ENCODE measurements at regions not wholly inside any gene's neighbourhood (a gene's known extent, or its start where the extent isn't known, plus 50 kb on each side); places are given as distances from the start of the nearest gene placed in this dataset.

DNA sequence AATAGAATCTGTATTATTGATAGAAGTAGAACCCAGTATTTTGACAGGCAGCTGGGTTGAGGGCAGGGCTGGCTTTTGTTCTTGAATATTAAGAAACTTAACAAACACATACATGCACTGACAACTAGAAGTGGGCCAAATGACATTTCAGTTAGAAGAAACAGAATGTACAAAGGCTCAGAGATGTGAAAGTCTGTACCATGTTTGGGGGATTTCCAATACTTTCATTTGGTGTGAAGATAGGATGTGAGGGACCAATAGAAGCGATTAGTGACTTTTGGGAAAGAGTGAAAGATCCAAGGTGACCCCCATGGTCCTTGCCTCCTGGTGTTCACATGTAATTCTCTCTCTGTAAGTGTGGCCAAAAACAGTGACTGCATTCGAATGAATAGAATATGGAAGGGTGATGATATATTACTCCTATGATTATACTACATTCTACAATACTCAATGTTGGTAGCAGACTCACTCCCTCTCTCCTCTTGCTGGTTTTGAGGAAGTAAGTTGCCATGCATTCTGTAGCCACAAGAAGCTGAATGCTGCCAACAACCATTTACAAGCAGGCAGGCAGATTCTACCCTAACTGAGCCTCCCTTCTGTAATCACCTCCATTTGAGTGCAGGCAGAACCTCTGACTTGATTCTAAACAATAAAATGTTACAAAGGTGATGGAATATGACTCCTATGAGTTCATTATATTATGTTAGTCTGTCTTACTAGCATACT, 151.4 kb downstream of the TMEM168 start:
- TF ChIP-seq CTCF (IDR thresholded peaks at IDR 0.05): no peak

DNA sequence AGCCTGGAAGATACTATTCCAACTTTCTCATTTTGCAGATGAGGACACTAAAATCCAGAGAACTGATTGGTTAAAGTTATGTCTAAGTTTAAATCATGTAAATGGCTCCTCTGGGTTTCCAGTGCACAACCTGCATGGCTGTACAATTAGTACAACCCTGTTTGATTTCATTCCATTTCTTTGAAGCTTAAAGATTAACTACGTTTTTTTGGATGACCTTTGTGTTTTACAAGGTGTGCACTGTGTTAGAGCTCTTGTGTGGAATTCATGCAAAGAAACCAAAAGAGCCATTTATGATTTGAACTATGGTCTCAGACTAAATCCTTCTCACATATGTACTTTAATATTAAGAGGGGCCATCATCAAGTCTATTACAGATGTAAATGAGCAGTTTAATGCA, 149.5 kb downstream of the TMEM168 start:
- TF ChIP-seq CTCF (IDR thresholded peaks at IDR 0.05): no peak

GRCh38 chr7:112646783-112647182, 143.4 kb downstream of the TMEM168 start:
- TF ChIP-seq CTCF (IDR thresholded peaks at IDR 0.05): no peak

- no peak for TF ChIP-seq CTCF (IDR thresholded peaks at IDR 0.05)
Observed at GRCh38 chr7:112648781-112649180, 141.4 kb downstream of the TMEM168 start.

- no peak for TF ChIP-seq CTCF (IDR thresholded peaks at IDR 0.05)
Observed at GRCh38 chr7:112649560-112649959, 140.6 kb downstream of the TMEM168 start.

DNA sequence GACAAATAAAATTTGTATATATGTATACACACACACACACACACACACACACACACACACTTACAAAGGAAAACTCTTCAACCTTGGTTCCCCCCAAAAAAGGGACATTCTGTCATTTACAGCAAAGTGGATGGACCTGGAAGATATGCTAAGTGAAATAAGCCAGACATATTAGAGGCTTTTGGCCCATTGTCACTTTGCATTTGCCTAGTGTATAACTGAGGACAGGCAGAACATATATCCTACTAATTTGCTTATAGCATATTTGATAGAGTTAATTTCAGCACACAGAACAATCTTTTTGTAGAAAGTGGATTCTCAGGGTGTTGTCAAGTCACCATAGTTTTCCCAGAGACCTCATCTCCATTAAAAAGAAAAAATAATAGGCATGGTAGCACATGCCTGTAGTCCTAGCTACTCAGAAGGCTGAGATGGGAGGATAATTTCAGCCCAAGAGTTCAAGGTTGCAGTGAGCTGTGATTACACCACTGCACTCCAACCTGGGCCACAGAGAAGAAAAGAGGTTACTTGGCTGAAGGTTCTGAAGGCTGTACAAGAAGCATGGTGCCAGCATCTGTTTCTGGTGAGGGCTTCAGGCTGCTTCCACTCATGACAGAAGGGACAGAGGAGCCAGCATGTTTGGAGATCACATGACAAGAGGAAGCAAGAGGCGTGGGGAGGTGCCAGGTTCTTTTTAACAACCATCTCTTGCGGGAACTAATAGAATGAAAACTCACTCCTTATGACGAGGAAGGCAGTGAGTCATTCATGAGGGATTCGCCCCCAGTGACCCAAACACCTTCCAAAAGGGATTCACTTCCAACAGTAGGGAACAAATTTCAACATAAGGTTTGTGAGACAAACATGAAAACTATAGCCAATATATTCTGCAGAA, 135.6 kb downstream of the TMEM168 start:
- TF ChIP-seq CTCF (IDR thresholded peaks at IDR 0.05): no peak

DNA sequence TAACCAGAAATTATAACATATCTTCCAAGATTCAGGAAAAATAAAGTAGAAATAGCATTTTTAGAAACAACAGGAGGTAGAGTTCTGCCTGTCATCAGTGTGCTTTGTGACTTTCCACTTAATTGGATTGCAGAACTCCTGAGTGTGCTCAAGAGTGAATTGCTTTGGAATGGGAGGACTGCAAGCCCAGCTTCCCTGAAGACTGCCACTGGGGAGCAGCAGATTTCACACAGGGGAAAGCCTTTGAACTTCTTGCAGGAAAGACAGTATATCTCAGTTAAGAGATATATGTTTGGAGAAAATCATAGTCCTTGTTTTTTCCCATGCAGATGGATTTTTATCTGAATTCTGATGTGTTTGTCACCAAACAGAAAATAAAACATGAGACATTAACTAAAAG, 124.5 kb downstream of the TMEM168 start:
- no peak for TF ChIP-seq CTCF (IDR thresholded peaks at IDR 0.05)
